22Rv1 (cell line): ENCODE measurements at regions not wholly inside any gene's neighbourhood (a gene's known extent, or its start where the extent isn't known, plus 50 kb on each side); places are given as distances from the start of the nearest gene placed in this dataset.

ENCODE experiments used
- CTCF ChIP-seq: fragments of 450-650 bp; IDR thresholded peaks from 2 replicates; pipeline ENCODE4 v1.5.1; 2017; ENCODE audit warnings: mild to moderate bottlenecking
- ZFX ChIP-seq: fragments of 450-650 bp; IDR thresholded peaks from 2 replicates; pipeline ENCODE4 v1.6.1; 2017; ENCODE audit warnings: antibody characterized with exemption, borderline replicate concordance

GRCh38 chr2:128425731-128426620 lies 107.3 kb upstream of the HS6ST1 start:
- TF ChIP-seq CTCF (no peak), ZFX (no peak)
